GM12874 (cell line): ENCODE measurements at regions not wholly inside any gene's neighbourhood (a gene's known extent, or its start where the extent isn't known, plus 50 kb on each side); places are given as distances from the start of the nearest gene placed in this dataset.

Source experiments
- TF ChIP-seq, protein P1 (sequence below): IDR thresholded peaks from 2 replicates; pipeline ENCODE4 v1.5.1; 2011; ENCODE audit warnings: low read depth, mild to moderate bottlenecking, control low read depth, low read length, moderate library complexity; ENCODE audit not compliant: insufficient read depth

GRCh38 chr15:57824186-57824585 is 117.7 kb downstream of the POLR2M start:
- TF ChIP-seq, protein P1, sequence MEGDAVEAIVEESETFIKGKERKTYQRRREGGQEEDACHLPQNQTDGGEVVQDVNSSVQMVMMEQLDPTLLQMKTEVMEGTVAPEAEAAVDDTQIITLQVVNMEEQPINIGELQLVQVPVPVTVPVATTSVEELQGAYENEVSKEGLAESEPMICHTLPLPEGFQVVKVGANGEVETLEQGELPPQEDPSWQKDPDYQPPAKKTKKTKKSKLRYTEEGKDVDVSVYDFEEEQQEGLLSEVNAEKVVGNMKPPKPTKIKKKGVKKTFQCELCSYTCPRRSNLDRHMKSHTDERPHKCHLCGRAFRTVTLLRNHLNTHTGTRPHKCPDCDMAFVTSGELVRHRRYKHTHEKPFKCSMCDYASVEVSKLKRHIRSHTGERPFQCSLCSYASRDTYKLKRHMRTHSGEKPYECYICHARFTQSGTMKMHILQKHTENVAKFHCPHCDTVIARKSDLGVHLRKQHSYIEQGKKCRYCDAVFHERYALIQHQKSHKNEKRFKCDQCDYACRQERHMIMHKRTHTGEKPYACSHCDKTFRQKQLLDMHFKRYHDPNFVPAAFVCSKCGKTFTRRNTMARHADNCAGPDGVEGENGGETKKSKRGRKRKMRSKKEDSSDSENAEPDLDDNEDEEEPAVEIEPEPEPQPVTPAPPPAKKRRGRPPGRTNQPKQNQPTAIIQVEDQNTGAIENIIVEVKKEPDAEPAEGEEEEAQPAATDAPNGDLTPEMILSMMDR: no peak

- TF ChIP-seq, protein P1: no peak
These were observed 120.5 kb downstream of the POLR2M start for GRCh38 chr15:57827021-57827420.

DNA sequence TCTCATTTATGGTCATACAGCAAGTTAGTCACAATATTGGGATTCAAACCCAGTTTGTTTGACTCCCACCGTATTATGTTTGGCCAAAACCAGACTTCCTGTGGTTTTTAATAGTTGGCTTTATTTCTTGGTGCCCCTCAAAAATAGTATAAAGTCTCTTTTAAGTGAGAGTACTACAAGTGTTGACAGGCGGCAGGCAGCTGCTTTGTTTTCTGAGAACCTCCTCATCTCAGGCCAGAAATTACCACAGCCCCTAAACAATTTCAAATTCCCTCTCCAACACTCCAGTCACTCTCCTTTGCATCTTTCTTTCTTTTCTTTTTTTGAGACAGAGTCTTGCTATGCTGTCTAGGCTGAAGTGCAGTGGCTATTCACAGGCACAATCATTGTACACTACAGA is 121.5 kb downstream of the POLR2M start:
- TF ChIP-seq, protein P1: no peak

DNA sequence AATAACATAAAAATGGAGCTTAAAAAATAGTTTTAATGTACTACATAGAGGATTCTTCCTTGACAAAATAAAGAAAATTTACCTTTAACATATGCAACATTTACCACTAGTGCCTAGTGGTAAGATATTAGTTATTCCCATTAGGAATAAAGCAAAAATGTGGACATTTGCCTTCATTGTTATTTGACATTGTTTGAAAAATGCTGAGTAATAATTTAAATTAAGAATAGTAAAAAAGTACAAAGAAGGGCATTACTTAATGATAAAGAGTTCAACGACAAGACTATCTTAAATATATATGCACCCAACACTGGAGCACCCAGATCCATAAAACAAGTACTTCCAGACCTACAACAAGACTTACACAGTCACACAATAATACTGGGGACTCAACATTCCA is 125.7 kb downstream of the POLR2M start:
- TF ChIP-seq, protein P1: no peak

- TF ChIP-seq, protein P1: no peak
These were observed 128.6 kb downstream of the POLR2M start for GRCh38 chr15:57835119-57835518.

- TF ChIP-seq, protein P1: no peak
These were observed 142.8 kb downstream of the POLR2M start for GRCh38 chr15:57849317-57849716.

DNA sequence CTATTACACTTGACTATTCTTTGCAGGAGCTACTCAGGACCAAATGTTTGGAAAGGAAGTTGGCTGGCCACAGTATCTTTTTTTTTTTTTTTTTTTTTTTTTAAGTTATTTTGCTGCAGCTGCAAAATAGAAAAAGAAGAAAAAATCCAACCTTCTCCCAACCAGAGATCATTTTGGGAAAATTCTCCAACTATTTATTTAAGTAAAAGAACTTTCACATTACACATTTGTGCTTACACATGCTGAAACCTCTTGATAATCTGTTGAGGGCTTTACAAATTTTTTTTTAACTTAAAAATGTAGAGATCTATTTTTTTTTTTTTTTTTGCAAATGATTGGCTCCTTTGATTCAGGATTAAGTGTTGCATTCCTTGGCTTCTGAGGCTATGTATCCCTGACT is 148.0 kb downstream of the POLR2M start:
- TF ChIP-seq, protein P1: no peak

- TF ChIP-seq, protein P1: no peak
These were observed 151.4 kb downstream of the POLR2M start for GRCh38 chr15:57857871-57858270.
